NCI-H2196 treated with DMSO at 0.1 percent for 48 hours (cell line): ENCODE measurements at regions not wholly inside any gene's neighbourhood (a gene's known extent, or its start where the extent isn't known, plus 50 kb on each side); places are given as distances from the start of the nearest gene placed in this dataset.
"Not testable (repeated sequence)": the region's sequence is repeated elsewhere in the genome, so short reads cannot be mapped to it uniquely, and the experiment has no call there.

Experiments used
- DNase-seq: peaks from one replicate; lab custom pipeline; 2025; ENCODE audit not compliant: unreplicated experiment; lab: John Stamatoyannopoulos, UW

- DNase-seq = no peak
Observed at GRCh38 chr12:89840162-89840922, 131.7 kb upstream of the ATP2B1 start.

GRCh38 chr12:89839444-89839843, 130.8 kb upstream of the ATP2B1 start:
- no peak for DNase-seq

- no peak for DNase-seq
Observed at GRCh38 chr12:89838833-89839232, 130.2 kb upstream of the ATP2B1 start.

DNA sequence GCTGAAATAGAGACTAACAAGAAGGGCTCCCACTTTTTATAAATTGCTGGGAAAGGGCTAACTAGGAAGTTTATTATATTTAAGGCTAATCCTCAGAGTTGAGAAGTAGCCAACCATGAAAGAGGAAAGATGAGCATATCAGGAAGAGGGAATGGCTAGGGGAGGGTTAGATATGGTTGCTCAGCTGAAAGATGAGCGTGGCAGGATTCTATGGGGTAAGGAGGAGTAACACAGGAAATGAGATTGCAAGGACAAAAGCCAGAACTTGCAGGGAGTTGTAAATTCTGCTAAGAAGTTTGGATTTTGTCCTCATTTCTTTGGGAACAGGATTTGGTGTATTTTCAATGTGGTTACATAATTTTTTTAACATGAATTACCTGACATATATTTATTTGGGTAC, 127.4 kb upstream of the ATP2B1 start:
- no peak for DNase-seq

GRCh38 chr12:89834676-89835075, 126.0 kb upstream of the ATP2B1 start:
- DNase-seq = no peak

DNA sequence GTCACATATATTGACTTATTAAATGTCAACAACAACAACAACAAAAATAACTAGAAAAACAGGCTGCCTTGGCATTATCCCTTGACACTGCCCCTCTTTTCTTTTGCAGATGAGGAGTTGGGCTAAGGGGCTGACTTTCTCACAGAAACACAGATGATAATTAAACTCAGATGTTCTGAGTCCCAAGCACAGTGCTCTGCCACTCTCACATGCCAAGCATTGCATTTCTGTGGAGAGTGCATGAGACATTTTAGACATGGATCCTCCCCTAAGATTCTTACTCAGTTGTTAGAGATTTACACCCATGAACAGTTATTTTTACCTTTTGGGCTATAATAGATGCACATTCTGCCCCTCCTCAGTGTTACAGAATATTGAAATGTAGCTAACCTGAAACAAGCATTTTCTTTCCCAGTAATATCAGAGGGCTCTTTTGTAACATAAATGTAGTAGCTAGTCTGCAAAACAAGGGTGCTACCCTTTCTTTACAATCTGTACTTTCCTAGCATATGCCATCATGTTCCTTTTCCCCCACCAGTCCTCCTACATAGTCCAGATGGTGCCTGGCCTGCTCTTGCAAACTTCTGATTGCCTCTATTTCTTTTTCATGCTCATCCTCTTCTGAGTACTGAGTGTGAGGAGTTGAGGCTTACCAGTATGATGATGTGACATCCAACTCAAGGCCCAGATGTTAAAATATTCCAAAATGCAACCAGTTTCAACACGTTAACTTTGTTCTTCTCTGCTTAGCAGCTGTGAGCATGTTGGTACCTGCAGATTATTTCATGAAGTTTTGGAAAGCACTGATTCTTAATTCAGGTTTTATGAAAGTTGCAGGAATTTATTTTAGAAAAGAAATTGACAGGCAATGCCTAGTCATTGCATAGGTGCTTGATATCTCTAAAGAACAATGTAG, 125.0 kb upstream of the ATP2B1 start:
- no peak for DNase-seq

DNA sequence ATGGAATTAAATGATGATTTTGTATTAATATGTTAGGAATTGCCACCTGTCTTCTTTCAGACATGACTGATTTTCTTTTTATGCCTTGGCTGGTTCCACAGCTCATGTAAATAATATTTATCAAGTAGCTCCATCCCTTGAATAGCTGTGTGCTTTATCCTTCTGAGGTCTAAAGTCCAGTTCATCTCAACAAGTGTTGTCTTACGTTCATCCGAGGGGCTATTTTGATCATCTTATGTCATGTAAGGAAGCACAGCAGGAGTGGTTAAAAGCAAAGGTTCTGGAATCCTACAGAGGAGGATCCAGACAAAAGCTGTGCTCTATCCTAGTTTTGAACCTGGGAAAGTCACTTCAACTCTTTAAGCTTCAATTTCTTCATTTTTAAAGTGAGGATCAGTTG, 123.7 kb upstream of the ATP2B1 start:
- DNase-seq = no peak

- DNase-seq = no peak
Observed at GRCh38 chr12:89831310-89832095, 122.9 kb upstream of the ATP2B1 start.

DNA sequence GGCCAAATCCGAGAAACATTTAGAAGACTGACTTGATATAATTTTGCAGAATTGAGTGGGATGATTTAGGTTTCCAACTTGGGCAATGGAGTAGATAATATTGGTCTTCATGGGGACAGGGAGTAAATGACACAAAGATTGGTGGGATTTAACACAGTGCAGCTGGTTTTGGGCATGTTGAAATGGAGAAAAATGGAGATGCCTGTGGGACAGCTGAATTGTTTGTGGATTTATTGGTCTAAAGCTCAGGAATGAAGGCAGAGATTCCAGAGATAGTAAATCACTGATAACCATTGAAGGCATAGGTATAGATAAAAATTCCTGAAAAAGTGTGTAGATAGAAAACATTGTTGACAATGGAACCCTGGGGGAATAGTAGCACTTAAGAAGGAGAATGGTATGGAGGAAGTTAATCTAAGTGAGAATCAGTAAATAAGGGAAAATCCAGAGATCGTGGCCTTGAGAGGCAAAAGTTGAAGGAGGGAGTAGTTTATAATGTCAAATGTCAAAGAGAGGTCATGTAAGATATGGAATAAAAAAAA, 120.9 kb upstream of the ATP2B1 start:
- DNase-seq = no peak

- no peak for DNase-seq
Observed at GRCh38 chr12:89828575-89828974, 119.9 kb upstream of the ATP2B1 start.

GRCh38 chr12:89827592-89827991, 119.0 kb upstream of the ATP2B1 start:
- no peak for DNase-seq

DNA sequence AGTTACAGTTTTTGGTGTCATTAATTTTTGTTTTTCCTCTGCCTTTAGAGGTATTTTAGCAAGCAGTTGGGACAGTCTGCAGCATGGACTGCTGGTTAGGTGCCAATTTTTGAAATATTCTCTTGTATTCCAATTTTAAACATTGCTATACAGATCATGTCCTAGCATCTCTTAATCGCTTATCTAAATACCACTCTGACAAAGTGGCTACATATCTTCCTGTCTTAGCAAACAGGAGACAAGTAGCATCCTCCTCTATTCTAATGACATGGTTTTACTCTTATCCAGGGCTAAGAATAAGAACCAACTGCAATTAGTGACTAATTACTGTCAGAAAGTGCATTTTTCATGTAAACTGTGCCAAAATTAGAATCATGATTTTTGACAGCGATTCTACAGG, 117.8 kb upstream of the ATP2B1 start:
- DNase-seq = no peak

GRCh38 chr12:89825591-89826449, 117.2 kb upstream of the ATP2B1 start:
- no peak for DNase-seq

DNA sequence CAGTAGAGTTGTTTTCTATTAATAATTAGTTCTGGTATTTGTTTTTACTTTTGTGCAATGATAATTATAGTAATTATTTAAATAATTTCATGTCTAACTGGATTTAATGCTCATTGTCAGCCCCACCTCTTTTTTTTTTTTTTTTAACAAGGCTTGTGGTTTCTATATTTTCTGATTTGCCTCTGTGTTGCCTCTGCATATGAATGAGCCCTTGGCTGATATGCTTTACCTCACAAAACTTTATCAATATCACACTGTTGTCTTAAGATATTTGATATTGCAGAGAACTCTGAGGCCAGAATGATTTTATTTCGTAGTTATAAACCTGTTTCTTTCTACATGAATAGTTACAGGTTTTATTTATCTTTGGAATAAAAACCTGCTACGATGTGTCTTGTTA, 116.2 kb upstream of the ATP2B1 start:
- DNase-seq = no peak

DNA sequence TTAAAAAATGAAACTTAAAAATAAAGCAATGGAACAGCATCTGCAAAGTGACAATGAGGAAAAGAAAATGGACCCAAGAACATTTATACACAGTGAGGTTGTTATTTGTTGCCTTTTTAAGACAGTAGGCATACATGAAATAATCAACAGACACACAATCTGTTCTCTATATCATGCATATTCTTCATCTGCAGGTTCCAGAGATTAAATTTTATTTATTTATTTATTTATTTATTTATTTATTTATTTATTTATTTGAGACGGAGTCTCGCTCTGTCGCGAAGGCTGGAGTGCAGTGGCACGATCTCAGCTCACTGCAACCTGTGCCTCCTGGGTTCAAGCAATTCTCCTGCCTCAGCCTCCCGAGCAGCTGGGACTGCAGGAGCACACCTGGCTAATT, 114.4 kb upstream of the ATP2B1 start:
- DNase-seq = not testable (repeated sequence)

- DNase-seq = no peak
Observed at GRCh38 chr12:89821896-89822295, 113.3 kb upstream of the ATP2B1 start.

DNA sequence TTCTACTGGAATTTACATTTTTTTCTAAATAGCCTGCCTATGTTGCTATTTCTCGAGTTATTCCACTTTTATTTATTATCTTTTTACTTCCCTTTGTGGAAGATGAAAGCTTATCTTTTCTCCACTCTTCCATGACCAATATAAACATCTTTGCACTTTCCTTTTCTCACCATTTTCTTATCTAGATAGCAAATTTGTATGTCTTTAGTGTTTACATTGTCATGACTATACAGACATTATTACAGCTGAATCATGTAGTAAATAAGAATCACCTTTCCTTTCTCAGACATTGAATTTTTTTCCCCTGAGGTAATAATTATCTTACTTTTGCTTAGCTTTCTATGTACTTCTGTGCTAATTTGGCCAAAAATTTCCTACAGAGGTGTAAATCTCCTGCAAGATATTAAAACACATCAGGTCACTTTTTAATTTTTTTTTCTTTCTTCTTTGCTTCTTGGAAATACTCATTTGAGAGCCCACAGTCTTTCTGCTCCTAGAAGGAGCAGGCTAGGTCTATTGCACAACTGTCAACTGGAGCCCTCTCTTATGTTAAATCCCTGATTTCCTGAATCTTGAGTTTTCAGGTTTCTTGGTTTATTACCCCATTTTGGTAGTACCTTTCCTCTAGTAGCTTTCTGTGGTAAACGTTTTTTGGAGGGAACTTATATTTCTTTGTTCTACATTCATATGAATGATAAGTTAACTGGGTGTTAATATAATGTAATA, 109.0 kb upstream of the ATP2B1 start:
- DNase-seq = no peak

- no peak for DNase-seq
Observed at GRCh38 chr12:89815225-89815624, 106.6 kb upstream of the ATP2B1 start.

DNA sequence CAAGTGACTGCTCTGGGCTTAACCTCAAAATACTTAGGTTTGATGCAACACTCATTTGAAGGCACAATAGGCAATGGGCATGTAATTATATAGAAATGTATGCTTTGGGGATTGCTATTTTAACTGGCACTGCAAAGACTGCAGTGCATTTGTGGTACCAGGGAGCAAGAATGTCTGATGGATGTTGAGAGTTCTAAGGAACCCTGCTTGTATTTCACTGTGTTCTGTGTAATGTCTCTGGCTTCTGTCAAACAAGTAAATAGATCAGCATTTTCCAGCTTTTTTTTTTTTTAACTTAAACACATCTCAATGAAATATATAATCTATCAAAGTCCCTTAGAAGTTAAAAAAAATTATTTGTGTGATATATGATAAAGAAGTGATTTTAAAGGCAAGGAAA, 94.8 kb upstream of the ATP2B1 start:
- DNase-seq = no peak

DNA sequence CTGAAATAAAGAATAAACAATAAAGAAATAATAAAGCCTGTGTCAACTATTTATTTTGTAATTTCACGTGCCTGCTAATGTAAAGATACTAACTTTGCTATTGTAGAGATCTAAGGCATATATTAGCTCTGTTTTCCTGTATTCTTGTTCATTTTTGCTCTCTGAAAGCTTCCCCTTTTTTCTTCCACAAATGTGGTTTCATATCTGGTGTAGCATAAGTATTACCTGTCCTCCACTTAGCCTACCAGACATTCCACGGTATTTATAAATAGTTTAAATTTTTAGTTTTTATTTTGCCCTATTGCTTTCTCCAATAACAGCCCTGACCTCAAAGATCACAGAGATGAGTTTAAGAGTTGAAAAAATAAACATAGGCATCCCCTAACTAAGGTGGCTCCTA, 92.6 kb upstream of the ATP2B1 start:
- no peak for DNase-seq
